Fibroblast of the aortic adventitia (primary cell): ENCODE measurements at regions not wholly inside any gene's neighbourhood (a gene's known extent, or its start where the extent isn't known, plus 50 kb on each side); places are given as distances from the start of the nearest gene placed in this dataset.

Source experiments
- DNase-seq: peaks from one replicate; pipeline ENCODE4 v3.0.0-alpha.2; 2010; ENCODE audit warnings: low read depth
- H3K4me3 ChIP-seq: 2 replicates; pipeline ENCODE4 v1.5.1; 2011; ENCODE audit warnings: low read depth, mild to moderate bottlenecking, control low read depth, low read length, moderate library complexity
- CTCF ChIP-seq: IDR thresholded peaks from 2 replicates; pipeline ENCODE4 v1.5.1; 2011; ENCODE audit warnings: mild to moderate bottlenecking, low read length, control low read depth, inconsistent platforms; ENCODE audit not compliant: insufficient read depth

DNA sequence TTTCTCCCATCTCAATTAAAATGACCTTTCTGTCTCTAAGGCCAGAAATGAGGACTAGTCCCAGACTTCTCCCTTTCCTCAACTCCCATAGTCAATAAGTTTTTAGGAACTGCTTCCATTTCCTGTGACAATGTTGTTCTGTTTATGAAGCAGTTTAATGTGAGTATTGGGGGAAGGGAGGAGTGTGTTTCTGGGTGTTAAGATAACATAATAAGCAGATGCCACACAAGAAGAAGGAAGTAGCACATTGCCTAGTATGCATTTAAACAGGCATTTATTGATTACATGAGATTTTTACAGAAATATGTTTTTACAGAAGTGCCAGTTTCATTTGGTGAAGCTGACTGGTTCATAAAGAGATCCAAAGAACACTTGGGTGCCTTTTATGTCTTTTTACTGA, 65.6 kb upstream of the TNR start:
- H3K4me3 ChIP-seq, result no peak overlapping the region
- TF ChIP-seq CTCF, result no peak
- no peak for DNase-seq

DNA sequence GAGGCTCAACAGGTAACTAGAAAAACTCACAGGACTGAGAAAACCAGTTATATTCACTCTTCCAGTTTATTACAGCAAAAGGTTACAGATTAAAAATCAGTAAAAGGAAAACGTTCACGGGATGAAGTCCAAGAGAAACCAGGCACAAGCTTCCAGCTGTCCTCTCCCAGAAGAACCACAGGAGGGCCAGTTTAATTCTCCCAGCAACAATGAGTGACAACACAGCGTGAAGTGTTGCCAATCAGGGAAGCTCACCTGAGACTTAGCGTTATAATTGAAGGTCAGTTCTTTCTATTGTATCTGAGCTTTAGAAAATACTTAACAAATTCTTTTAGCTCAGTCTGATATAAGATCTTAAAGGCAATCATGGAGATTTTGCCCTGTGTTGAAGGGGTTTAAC, 65.2 kb upstream of the TNR start:
- no peak for TF ChIP-seq CTCF
- no peak for DNase-seq
- no peak overlapping the region for H3K4me3 ChIP-seq

- DNase-seq, result peak; percentile 1
- TF ChIP-seq CTCF, result no peak
- no peak overlapping the region for H3K4me3 ChIP-seq
Observed at GRCh38 chr1:175804561-175804960, 61.2 kb upstream of the TNR start.

DNA sequence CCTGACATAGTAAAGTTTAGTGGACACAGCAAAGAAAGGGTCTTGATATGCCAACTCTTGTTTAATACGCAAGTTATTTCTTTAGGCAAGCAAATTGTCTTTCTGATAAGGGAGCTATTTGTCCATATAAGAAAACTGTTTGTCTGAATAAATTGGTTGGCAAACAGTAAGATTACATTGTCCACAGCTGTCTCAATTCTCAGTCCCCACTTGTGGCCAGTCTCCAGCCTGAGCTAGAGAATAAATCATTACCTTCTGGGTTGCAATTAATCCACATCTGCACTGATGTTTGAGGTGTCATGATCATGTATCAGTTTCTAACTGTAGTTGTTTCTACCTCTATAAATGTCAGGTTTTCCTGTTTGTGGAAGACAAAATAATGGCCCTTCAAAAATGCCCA, 60.0 kb upstream of the TNR start:
- no peak overlapping the region for H3K4me3 ChIP-seq
- no peak for DNase-seq
- no peak for TF ChIP-seq CTCF

- H3K4me3 ChIP-seq, result no peak overlapping the region
- no peak for TF ChIP-seq CTCF
- DNase-seq, result no peak
Observed at GRCh38 chr1:175802407-175803123, 59.2 kb upstream of the TNR start.

- no peak for DNase-seq
- H3K4me3 ChIP-seq, result no peak overlapping the region
- no peak for TF ChIP-seq CTCF
Observed at GRCh38 chr1:175801979-175802378, 58.6 kb upstream of the TNR start.

- no peak overlapping the region for H3K4me3 ChIP-seq
- no peak for TF ChIP-seq CTCF
- no peak for DNase-seq
Observed at GRCh38 chr1:175797576-175797975, 54.2 kb upstream of the TNR start.
